Activated CD8-positive, alpha-beta memory T cell treated with anti-CD3 and anti-CD28 coated beads, Interleukin-2, amount 10 ng/mL, durations not matched to agents 7 days and 5 days (primary cell): ENCODE measurements at regions not wholly inside any gene's neighbourhood (a gene's known extent, or its start where the extent isn't known, plus 50 kb on each side); places are given as distances from the start of the nearest gene placed in this dataset.

Experiments
- ATAC-seq: fragments of 150-1000 bp; cut with Tn5 transposase; one replicate; pipeline ENCODE4 v1.10.0; 2021; ENCODE audit warnings: moderate library complexity
- CTCF ChIA-PET: fragments of 350-600 bp; sonication (Branson Sonifier 250); formaldehyde crosslinking; loops from one replicate; lab custom pipeline; 2021; ENCODE audit warnings: antibody characterized with exemption; lab: Charles Lee
- DNase-seq: peaks from one replicate; pipeline ENCODE4 v3.0.0-alpha.2; 2020
- H3K27ac Mint-ChIP-seq: one replicate; pipeline ENCODE4 v1.8.0; 2021; ENCODE audit warnings: mild to moderate bottlenecking, mixed read lengths
- H3K27me3 Mint-ChIP-seq: one replicate; pipeline ENCODE4 v1.8.0; 2021; ENCODE audit warnings: mixed read lengths
- H3K36me3 Mint-ChIP-seq: one replicate; pipeline ENCODE4 v1.8.0; 2021; ENCODE audit warnings: mild to moderate bottlenecking, mixed read lengths
- H3K4me1 Mint-ChIP-seq: one replicate; pipeline ENCODE4 v1.8.0; 2021; ENCODE audit warnings: mixed read lengths
- H3K4me3 Mint-ChIP-seq: one replicate; pipeline ENCODE4 v1.8.0; 2021; ENCODE audit warnings: mild to moderate bottlenecking, moderate library complexity, mixed read lengths
- H3K9me3 Mint-ChIP-seq: one replicate; pipeline ENCODE4 v1.8.0; 2022; ENCODE audit warnings: low read depth, mixed read lengths

- H3K4me3 Mint-ChIP-seq: no peak overlapping the region
Measured at GRCh38 chr18:10067670-10068659, 154.1 kb downstream of the VAPA start.

GRCh38 chr18:10068766-10069567, 155.2 kb downstream of the VAPA start:
- CTCF ChIA-PET: no interaction called here
- H3K4me1 Mint-ChIP-seq: no peaks in the 10 kb centered on the region
- H3K4me3 Mint-ChIP-seq: no peak overlapping the region
- no peak overlapping the region for H3K27ac Mint-ChIP-seq
- no peaks in the 10 kb centered on the region for H3K9me3 Mint-ChIP-seq
- peaks cover 4% of the 10 kb centered on the region for H3K27me3 Mint-ChIP-seq
- DNase-seq (no peak), ATAC-seq (no peak)
- H3K36me3 Mint-ChIP-seq: no peaks in the 10 kb centered on the region

More at GRCh38 chr18:10067670-10068659, 154.1 kb downstream of the VAPA start:
- Mint-ChIP-seq H3K4me1 (no peaks in the 10 kb centered on the region), H3K9me3 (no peaks in the 10 kb centered on the region), H3K36me3 (no peaks in the 10 kb centered on the region), H3K27ac (no peak overlapping the region), H3K27me3 (peaks cover 3% of the 10 kb centered on the region)
- no peak for DNase-seq
- CTCF ChIA-PET: no interaction called here
- no peak for ATAC-seq

GRCh38 chr18:10070561-10071000, 156.8 kb downstream of the VAPA start:
- no peak for DNase-seq
- peaks cover 9% of the 10 kb centered on the region for H3K27me3 Mint-ChIP-seq
- CTCF ChIA-PET: no interaction called here
- ATAC-seq: no peak
- no peak overlapping the region for H3K27ac Mint-ChIP-seq
- H3K9me3 Mint-ChIP-seq: no peaks in the 10 kb centered on the region
- H3K4me1 Mint-ChIP-seq: no peaks in the 10 kb centered on the region
- no peak overlapping the region for H3K4me3 Mint-ChIP-seq
- no peaks in the 10 kb centered on the region for H3K36me3 Mint-ChIP-seq

- Mint-ChIP-seq H3K9me3 (no peaks in the 10 kb centered on the region), H3K27me3 (peaks cover 9% of the 10 kb centered on the region), H3K4me1 (no peaks in the 10 kb centered on the region), H3K4me3 (no peak overlapping the region), H3K27ac (no peak overlapping the region), H3K36me3 (no peaks in the 10 kb centered on the region)
- DNase-seq (no peak), ATAC-seq (no peak)
- CTCF ChIA-PET: no interaction called here
Measured at GRCh38 chr18:10072671-10073175, 158.9 kb downstream of the VAPA start.

- Mint-ChIP-seq H3K4me1 (no peaks in the 10 kb centered on the region), H3K9me3 (no peaks in the 10 kb centered on the region), H3K4me3 (no peak overlapping the region), H3K27ac (no peak overlapping the region), H3K36me3 (no peaks in the 10 kb centered on the region), H3K27me3 (peaks cover 9% of the 10 kb centered on the region)
- DNase-seq (no peak), ATAC-seq (no peak)
- CTCF ChIA-PET: no interaction called here
Measured at GRCh38 chr18:10074110-10074509, 160.3 kb downstream of the VAPA start.

GRCh38 chr18:10074728-10075127, 160.9 kb downstream of the VAPA start:
- CTCF ChIA-PET: no interaction called here
- DNase-seq: no peak
- Mint-ChIP-seq H3K27me3 (peaks cover 9% of the 10 kb centered on the region), H3K4me3 (no peak overlapping the region), H3K36me3 (no peaks in the 10 kb centered on the region), H3K9me3 (no peaks in the 10 kb centered on the region), H3K4me1 (no peaks in the 10 kb centered on the region), H3K27ac (no peak overlapping the region)
- ATAC-seq: no peak

- Mint-ChIP-seq H3K4me3 (no peak overlapping the region), H3K27ac (no peak overlapping the region), H3K27me3 (peaks cover 9% of the 10 kb centered on the region), H3K9me3 (no peaks in the 10 kb centered on the region), H3K36me3 (no peaks in the 10 kb centered on the region), H3K4me1 (no peaks in the 10 kb centered on the region)
- no peak for ATAC-seq
- CTCF ChIA-PET: no interaction called here
- no peak for DNase-seq
Measured at GRCh38 chr18:10076502-10077030, 162.8 kb downstream of the VAPA start.

- H3K4me3 Mint-ChIP-seq: no peak overlapping the region
- H3K27ac Mint-ChIP-seq: no peak overlapping the region
- ATAC-seq: no peak
- no peak for DNase-seq
- peaks cover 6% of the 10 kb centered on the region for H3K27me3 Mint-ChIP-seq
- CTCF ChIA-PET: no interaction called here
- peaks cover 7% of the 10 kb centered on the region for H3K9me3 Mint-ChIP-seq
- H3K4me1 Mint-ChIP-seq: no peaks in the 10 kb centered on the region
- no peaks in the 10 kb centered on the region for H3K36me3 Mint-ChIP-seq
Measured at GRCh38 chr18:10077986-10078385, 164.2 kb downstream of the VAPA start.

GRCh38 chr18:10080372-10080771, 166.6 kb downstream of the VAPA start:
- H3K4me1 Mint-ChIP-seq: no peaks in the 10 kb centered on the region
- no peak overlapping the region for H3K4me3 Mint-ChIP-seq

GRCh38 chr18:10081492-10081891, 167.7 kb downstream of the VAPA start:
- DNase-seq (no peak), ATAC-seq (no peak)
- no peaks in the 10 kb centered on the region for H3K27me3 Mint-ChIP-seq

More at GRCh38 chr18:10080372-10080771, 166.6 kb downstream of the VAPA start:
- Mint-ChIP-seq H3K9me3 (peaks cover 8% of the 10 kb centered on the region), H3K27me3 (no peaks in the 10 kb centered on the region), H3K36me3 (no peaks in the 10 kb centered on the region), H3K27ac (no peak overlapping the region)
- CTCF ChIA-PET: no interaction called here
- ATAC-seq: no peak
- no peak for DNase-seq

GRCh38 chr18:10085416-10085815, 171.6 kb downstream of the VAPA start:
- ATAC-seq (no peak), DNase-seq (no peak)
- CTCF ChIA-PET: no interaction called here
- H3K9me3 Mint-ChIP-seq: peaks cover 8% of the 10 kb centered on the region
- no peaks in the 10 kb centered on the region for H3K27me3 Mint-ChIP-seq
- H3K36me3 Mint-ChIP-seq: no peaks in the 10 kb centered on the region
- no peaks in the 10 kb centered on the region for H3K4me1 Mint-ChIP-seq
- H3K27ac Mint-ChIP-seq: no peak overlapping the region
- no peak overlapping the region for H3K4me3 Mint-ChIP-seq

More at GRCh38 chr18:10081492-10081891, 167.7 kb downstream of the VAPA start:
- peaks cover 8% of the 10 kb centered on the region for H3K9me3 Mint-ChIP-seq
- no peak overlapping the region for H3K27ac Mint-ChIP-seq
- no peaks in the 10 kb centered on the region for H3K4me1 Mint-ChIP-seq
- no peaks in the 10 kb centered on the region for H3K36me3 Mint-ChIP-seq
- CTCF ChIA-PET: no interaction called here
- no peak overlapping the region for H3K4me3 Mint-ChIP-seq

- H3K9me3 Mint-ChIP-seq: peaks cover 8% of the 10 kb centered on the region
- CTCF ChIA-PET: no interaction called here
- H3K4me3 Mint-ChIP-seq: no peak overlapping the region
- DNase-seq: no peak
- H3K27ac Mint-ChIP-seq: no peak overlapping the region
- ATAC-seq: no peak
- H3K27me3 Mint-ChIP-seq: no peaks in the 10 kb centered on the region
- no peaks in the 10 kb centered on the region for H3K36me3 Mint-ChIP-seq
- no peaks in the 10 kb centered on the region for H3K4me1 Mint-ChIP-seq
Measured at GRCh38 chr18:10085876-10086275, 172.1 kb downstream of the VAPA start.

GRCh38 chr18:10086458-10087210, 172.8 kb downstream of the VAPA start:
- Mint-ChIP-seq H3K9me3 (peaks cover 8% of the 10 kb centered on the region), H3K4me3 (no peak overlapping the region), H3K4me1 (no peaks in the 10 kb centered on the region), H3K36me3 (no peaks in the 10 kb centered on the region), H3K27ac (no peak overlapping the region), H3K27me3 (no peaks in the 10 kb centered on the region)
- CTCF ChIA-PET: no interaction called here
- ATAC-seq (no peak), DNase-seq (no peak)
